DND-41 (cell line): ENCODE measurements at regions not wholly inside any gene's neighbourhood (a gene's known extent, or its start where the extent isn't known, plus 50 kb on each side); places are given as distances from the start of the nearest gene placed in this dataset.

Experiments used
- CTCF ChIP-seq: IDR thresholded peaks from 2 replicates; pipeline ENCODE4 v1.5.1; 2012; ENCODE audit warnings: borderline replicate concordance, low read length, moderate library complexity, mild to moderate bottlenecking; ENCODE audit not compliant: poor library complexity, severe bottlenecking; ENCODE audit errors: extremely low read depth
- EZH2 ChIP-seq: IDR thresholded peaks from 3 replicates; pipeline ENCODE4 v1.6.1; 2012; ENCODE audit warnings: borderline replicate concordance, low read depth, mild to moderate bottlenecking, moderate library complexity, low read length, inconsistent platforms; ENCODE audit not compliant: severe bottlenecking

- TF ChIP-seq CTCF (no peak), EZH2 (no peak)
These were observed 543.7 kb downstream of the DMRTA1 start for GRCh38 chr9:22990349-22990748.
